C4-2B (cell line): ENCODE measurements at regions not wholly inside any gene's neighbourhood (a gene's known extent, or its start where the extent isn't known, plus 50 kb on each side); places are given as distances from the start of the nearest gene placed in this dataset.

Experiments
- H3K27ac ChIP-seq: fragments of 450-650 bp; 2 replicates; pipeline ENCODE4 v1.5.1; 2017
- ZFX ChIP-seq: fragments of 450-650 bp; IDR thresholded peaks from 2 replicates; pipeline ENCODE4 v1.6.1; 2017
- TF ChIP-seq, protein P1 (sequence below): fragments of 450-650 bp; conservative IDR thresholded peaks from 2 replicates; pipeline ENCODE4 v1.5.1; 2017; ENCODE audit warnings: mild to moderate bottlenecking

- no peak overlapping the region for H3K27ac ChIP-seq
Measured at GRCh38 chr10:107480781-107481180, 316.3 kb upstream of the SORCS1 start.

GRCh38 chr10:107477266-107477665 is 312.8 kb upstream of the SORCS1 start:
- TF ChIP-seq, protein P1, sequence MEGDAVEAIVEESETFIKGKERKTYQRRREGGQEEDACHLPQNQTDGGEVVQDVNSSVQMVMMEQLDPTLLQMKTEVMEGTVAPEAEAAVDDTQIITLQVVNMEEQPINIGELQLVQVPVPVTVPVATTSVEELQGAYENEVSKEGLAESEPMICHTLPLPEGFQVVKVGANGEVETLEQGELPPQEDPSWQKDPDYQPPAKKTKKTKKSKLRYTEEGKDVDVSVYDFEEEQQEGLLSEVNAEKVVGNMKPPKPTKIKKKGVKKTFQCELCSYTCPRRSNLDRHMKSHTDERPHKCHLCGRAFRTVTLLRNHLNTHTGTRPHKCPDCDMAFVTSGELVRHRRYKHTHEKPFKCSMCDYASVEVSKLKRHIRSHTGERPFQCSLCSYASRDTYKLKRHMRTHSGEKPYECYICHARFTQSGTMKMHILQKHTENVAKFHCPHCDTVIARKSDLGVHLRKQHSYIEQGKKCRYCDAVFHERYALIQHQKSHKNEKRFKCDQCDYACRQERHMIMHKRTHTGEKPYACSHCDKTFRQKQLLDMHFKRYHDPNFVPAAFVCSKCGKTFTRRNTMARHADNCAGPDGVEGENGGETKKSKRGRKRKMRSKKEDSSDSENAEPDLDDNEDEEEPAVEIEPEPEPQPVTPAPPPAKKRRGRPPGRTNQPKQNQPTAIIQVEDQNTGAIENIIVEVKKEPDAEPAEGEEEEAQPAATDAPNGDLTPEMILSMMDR = no peak
- no peak for TF ChIP-seq ZFX
- H3K27ac ChIP-seq = no peak overlapping the region

More at GRCh38 chr10:107480781-107481180, 316.3 kb upstream of the SORCS1 start:
- TF ChIP-seq, protein P1 = no peak
- no peak for TF ChIP-seq ZFX

GRCh38 chr10:107476408-107476807 is 311.9 kb upstream of the SORCS1 start:
- H3K27ac ChIP-seq = no peak overlapping the region

GRCh38 chr10:107474650-107475049 is 310.1 kb upstream of the SORCS1 start:
- TF ChIP-seq, protein P1 = no peak
- no peak for TF ChIP-seq ZFX
- no peak overlapping the region for H3K27ac ChIP-seq

More at GRCh38 chr10:107476408-107476807, 311.9 kb upstream of the SORCS1 start:
- no peak for TF ChIP-seq ZFX
- TF ChIP-seq, protein P1 = no peak

GRCh38 chr10:107473225-107473624 is 308.7 kb upstream of the SORCS1 start:
- no peak overlapping the region for H3K27ac ChIP-seq
- TF ChIP-seq, protein P1 = no peak

GRCh38 chr10:107471911-107472310 is 307.4 kb upstream of the SORCS1 start:
- TF ChIP-seq, protein P1 = no peak
- TF ChIP-seq ZFX = no peak
- H3K27ac ChIP-seq = no peak overlapping the region

DNA sequence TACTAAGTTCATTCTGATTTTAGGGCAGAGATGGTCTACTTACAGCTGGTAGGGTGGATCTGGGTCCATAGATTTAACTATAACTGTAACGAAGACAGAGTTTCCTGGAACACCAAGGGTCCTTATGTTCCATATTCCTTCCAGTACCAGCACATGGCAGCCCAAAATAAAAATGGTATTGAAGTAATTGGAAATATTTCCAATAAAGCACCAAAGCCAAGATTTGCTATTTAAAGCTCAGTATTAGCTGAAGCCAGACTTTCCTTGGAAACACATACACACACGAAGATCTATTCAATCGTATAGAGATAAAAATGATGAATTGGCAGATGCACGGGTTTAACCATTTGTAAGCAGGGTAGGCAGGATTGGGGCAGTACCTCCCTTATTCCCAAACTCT is 289.1 kb upstream of the SORCS1 start:
- no peak overlapping the region for H3K27ac ChIP-seq
- TF ChIP-seq ZFX = no peak
- TF ChIP-seq, protein P1 = no peak
